DMS53 treated with DMSO at 0.1 percent for 48 hours (cell line): ENCODE measurements at regions not wholly inside any gene's neighbourhood (a gene's known extent, or its start where the extent isn't known, plus 50 kb on each side); places are given as distances from the start of the nearest gene placed in this dataset.
A peak's percentile ranks its signal among the peaks of the same experiment; 100 is the strongest.
"Not testable (repeated sequence)": the region's sequence is repeated elsewhere in the genome, so short reads cannot be mapped to it uniquely, and the experiment has no call there.

Source experiments
- DNase-seq: peaks from one replicate; lab custom pipeline; 2025; ENCODE audit not compliant: unreplicated experiment; lab: John Stamatoyannopoulos, UW

- no peak for DNase-seq
Measured at GRCh38 chr6:85764844-85765243, 122.2 kb upstream of the SYNCRIP start.

GRCh38 chr6:85756982-85757381 lies 114.3 kb upstream of the SYNCRIP start:
- DNase-seq, result peak; percentile 10

- peak; percentile 22 for DNase-seq
Measured at GRCh38 chr6:85754894-85755293, 112.2 kb upstream of the SYNCRIP start.

DNA sequence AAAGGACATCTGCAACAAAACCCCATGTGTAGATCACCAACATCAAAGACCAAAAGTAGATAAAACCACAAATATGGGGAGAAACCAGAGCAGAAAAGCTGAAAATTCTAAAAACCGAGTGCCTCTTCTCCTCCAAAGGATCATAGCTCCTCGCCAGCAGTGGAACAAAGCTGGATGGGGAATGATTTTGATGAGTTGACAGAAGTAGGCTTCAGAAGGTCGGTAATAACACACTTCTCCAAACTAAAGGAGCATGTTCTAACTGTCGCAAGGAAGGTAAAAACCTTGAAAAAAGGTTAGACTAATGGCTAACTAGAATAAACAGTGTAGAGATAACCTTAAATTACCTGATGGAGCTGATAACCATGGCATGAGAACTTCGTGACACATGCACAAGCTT lies 109.9 kb upstream of the SYNCRIP start:
- DNase-seq, result no peak

DNA sequence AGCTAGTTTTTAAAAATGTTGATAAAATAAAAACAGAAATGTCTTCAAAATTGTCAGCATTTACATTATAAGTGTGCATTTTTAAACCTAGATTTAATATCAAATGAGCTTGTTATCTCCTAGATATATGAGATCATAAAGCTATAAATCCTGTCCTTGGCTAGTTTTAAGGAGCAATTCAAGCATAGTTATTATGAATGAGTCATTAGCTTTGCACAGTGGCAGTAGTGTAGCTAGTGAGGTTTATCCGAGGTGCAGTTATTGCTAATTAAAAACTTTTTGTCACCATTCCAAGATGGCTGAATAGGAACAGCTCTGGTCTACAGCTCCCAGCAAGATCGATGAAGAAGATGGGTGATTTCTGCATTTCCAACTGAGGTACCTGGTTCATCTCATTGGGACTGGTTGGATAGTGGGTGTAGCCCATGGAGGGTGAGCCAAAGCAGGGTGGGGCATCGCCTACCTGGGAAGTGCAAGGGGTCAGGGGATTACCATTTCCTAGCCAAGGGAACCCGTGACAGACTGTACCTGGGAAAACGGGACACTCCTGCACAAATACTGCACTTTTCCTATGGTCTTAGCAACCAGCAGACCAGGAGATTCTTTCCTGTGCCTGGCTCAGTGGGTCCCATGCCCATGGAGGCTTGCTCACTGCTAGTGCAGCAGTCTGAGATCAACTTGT lies 108.8 kb upstream of the SYNCRIP start:
- no peak for DNase-seq

DNA sequence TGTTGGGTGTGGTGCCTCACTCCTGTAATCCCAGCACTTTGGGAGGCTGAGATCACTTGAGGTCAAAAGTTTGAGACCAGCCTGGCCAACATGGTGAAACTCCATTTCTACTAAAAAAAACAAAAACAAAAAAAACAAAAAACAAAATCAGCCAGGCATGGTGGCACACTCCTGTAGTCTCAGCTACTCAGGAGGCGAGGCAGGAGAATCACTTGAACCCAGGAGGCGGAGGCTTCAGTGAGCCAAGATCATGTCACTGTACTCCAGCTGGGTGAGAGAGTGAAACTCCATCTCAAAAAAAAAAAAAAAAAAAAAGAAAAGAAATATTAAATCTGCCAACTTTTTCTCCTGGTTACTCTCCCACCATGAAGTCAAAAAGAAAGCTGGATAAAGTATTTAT lies 107.5 kb upstream of the SYNCRIP start:
- DNase-seq, result not testable (repeated sequence)

DNA sequence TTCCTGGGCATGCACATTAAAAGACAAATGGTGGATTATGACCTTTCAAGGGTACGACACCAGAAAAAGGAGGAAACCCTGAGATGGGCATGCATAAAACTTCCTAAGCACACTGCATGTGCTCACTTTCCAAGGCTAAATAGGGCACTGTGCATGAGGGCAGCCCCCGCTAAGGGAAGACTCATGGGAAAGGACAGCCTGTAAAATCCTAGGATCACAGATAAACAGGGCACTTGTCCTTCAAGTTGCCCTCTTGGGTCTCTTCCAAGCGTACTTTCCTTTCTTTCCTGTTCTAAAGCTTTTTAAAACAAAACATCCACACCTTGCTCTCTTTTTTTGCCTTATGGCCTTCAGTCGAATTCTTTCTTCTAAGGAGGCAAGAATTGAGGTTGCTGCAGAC lies 106.5 kb upstream of the SYNCRIP start:
- no peak for DNase-seq

DNA sequence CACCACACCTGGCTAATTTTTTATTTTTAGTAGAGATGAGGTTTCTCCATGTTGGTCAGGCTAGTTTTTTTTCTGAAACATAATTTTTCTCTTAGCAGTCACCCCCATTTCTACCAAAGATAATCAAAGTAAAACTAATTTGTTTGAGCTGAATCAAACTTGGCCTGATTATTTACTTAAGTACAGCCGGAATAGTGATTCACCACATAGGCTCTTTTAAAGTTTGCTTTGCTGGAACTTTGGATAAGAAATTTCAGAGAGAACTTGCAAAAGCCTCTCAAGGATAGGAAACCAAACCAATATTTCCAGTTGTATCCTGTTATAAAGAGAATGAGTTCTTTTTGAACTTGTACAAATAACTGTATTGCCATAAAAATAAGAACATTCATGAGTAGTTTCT lies 105.0 kb upstream of the SYNCRIP start:
- no peak for DNase-seq

DNA sequence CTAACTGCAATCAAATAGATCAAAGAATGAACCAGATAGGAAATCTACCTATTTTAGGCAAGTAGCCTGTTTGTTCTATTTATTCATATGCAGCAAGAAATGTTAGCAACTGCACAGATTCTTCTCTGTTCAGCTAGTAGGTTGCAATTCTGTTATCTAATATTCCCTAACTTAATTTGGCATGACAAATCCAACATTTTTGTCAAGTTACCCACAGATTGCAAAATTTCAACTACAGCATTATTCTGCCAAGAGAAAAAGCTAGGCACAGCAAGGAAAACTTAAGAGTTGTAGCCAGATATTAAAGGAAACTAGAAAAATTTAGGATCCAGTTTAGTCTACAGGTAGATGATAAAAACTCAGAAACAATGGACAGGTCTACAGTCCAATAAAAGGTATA lies 104.4 kb upstream of the SYNCRIP start:
- DNase-seq, result no peak

- no peak for DNase-seq
Measured at GRCh38 chr6:85744433-85744970, 101.8 kb upstream of the SYNCRIP start.

DNA sequence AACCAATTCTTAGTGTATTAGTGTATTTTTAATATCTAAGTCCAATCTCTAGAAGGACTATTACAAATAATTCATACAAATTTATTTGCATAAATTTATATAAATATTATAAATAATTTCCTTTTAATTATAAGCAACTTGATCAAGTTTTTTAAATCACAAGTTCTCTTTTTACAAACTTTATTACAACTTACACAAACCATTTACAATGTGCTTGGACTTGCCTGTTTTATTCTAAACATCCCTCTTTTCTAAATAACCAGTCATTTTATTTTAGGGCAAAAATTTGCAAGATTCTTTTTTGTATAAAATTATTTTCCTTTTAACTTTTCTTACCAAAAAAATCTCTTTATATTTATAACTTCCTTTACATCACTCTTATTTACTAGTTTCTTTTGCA lies 83.5 kb upstream of the SYNCRIP start:
- DNase-seq, result no peak

DNA sequence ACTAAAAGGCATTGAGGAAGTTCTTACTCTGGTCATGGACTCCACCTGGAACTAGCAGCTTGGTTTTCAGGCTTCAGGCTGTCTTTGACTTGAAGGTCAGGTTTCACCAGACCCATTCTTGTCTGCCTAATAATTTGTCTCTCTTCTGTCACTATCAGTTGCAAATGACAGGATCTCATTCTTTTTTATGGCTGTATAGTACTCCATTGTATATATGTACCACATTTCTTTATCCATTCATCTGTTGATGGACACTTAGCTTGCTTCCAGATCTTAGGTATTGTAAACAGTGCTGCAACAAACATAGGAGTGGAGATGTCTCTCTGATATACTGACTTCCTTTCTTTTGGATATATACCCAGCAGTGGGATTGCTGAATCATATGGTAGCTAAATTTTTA lies 73.1 kb upstream of the SYNCRIP start:
- DNase-seq, result no peak

DNA sequence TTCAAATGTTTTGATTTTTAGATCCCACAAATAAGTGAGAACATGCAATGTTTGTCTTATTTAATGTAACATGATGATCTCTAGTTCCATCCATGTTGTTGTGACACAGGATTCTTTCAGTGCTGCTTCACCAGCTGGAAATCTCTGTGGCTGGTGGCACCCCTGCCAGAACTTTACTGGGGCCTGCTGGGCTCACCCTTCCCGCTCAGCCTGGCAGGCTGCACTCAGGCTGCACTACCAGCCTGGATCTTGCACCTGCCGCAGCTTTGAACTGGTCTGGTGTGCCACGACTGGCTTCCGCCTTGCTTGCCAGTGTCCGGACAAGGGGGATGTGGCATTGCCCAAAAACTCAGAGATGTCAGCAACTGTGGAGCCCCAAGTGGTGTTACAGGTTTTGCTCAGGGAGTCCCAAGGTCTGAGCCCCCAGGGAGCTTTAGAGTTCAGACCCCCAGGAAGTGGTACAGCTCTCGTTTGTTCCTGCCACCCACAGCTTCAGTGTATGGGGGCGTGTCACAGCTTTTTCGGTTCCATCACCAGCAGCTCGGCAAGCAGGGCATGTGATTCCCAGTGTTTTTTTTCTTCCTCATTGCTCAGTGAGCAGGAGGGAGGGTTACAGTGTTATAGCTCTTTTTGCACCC lies 72.3 kb upstream of the SYNCRIP start:
- DNase-seq, result no peak

DNA sequence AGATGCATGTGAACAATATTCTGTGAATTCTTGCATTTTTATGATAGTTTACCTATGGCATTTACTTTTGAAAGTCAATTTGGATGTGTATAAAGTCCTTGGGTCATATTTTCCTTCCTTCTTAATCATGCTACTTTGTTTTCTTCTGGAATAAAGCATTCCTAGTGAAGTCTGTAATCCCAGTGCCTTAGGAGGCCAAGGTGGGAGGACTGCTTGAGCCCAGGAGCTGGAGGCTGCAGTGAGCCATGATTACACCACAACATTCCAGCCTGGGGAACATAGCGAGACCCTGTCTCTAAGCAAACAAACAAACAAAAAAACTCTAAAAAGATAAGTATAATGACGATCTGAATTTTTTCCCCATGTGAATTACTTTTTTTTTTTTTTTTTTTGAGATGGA lies 69.7 kb upstream of the SYNCRIP start:
- DNase-seq, result no peak

DNA sequence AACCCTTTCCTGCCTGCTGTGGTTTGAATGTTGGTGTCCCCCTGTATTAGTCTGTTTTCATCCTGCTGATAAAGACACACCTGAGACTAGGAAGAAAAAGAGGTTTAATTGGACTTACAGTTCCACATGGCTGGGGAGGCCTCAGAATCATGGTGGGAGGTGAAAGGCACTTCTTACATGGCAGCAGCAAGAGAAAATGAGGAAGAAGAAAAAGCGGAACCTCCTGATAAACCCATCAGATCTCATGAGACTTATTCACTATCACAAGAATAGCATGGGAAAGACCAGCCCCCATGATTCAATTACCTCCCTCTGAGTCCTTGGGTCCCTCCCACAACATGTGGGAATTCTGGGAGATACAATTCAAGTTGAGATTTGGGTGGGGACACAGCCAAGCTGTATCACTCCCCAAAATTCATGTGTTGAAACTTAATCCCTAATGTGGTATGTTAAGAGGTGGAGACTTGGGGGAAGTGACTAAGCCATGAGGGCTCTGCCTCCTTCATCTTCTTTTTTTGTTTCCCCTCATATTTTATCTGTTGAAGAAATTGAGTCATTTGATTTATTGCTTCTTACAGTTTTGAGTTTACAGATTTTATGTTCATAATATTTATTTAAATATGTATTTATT lies 64.9 kb upstream of the SYNCRIP start:
- not testable (repeated sequence) for DNase-seq

DNA sequence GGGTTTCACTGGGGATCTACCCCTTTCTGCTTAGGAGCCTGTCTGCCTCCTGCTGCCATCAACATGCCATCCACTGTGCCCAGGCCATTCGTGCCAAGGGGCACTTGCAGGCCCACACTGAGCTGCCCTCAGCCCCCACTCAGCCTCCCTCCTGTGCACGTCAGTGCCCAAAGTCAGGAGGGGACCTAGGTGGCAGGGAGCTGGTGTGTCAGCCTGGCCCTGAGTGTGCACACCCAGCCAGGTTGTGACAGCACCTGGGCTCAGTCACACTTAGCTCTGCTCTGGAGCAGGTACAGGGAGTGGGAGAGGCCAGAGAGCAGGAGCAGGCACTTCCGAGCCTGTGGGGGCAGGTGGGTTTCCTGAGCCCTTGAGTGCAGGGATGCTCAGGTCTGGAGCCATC lies 63.6 kb upstream of the SYNCRIP start:
- DNase-seq, result no peak

- no peak for DNase-seq
Measured at GRCh38 chr6:85705220-85705619, 62.5 kb upstream of the SYNCRIP start.

DNA sequence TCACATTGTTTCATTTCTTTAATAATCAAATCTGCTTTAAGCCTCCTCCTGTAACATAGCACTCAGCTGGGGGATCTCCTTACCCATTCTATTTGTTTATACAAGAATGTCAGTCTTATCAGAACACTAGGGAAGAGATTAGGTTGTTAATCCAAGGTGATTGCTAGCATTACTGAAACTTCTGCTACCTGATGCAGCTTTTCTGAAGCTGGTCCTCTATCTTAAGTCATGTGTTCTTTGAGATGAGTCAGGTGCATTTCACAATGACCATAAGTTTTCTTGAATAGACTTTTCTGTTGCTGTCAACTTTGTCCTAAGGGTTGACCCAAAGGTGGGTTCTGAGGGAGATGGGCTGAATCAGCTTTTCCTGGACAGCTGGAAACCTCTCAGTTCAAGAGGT lies 60.7 kb upstream of the SYNCRIP start:
- DNase-seq, result no peak
